ENCODE measurements at regions not wholly inside any gene's neighbourhood (a gene's known extent, or its start where the extent isn't known, plus 50 kb on each side); places are given as distances from the start of the nearest gene placed in this dataset.

DNA sequence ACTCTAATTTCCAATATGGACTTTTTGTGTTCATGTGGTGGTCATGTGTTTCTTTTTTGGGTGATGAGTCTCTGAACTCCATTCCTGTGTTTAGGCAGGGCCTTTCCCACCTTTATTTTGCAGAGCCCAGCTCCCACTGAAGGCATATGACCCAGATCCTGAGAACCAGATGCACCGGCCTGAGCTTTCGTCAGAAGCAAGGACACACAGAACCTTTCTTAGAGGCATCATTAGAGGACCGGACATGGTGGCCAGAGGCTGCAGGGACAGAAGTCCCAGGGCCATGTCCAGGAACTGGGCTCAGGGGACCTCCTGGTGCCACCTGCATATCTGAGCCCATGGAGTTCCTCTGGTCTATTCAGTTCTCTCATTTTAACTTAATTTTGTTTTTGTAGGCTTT lies 200.9 kb upstream of the ZNF32 start:
- no peak for TF ChIP-seq POLR2A (IDR thresholded peaks at IDR 0.05)
- TF ChIP-seq, protein P1, sequence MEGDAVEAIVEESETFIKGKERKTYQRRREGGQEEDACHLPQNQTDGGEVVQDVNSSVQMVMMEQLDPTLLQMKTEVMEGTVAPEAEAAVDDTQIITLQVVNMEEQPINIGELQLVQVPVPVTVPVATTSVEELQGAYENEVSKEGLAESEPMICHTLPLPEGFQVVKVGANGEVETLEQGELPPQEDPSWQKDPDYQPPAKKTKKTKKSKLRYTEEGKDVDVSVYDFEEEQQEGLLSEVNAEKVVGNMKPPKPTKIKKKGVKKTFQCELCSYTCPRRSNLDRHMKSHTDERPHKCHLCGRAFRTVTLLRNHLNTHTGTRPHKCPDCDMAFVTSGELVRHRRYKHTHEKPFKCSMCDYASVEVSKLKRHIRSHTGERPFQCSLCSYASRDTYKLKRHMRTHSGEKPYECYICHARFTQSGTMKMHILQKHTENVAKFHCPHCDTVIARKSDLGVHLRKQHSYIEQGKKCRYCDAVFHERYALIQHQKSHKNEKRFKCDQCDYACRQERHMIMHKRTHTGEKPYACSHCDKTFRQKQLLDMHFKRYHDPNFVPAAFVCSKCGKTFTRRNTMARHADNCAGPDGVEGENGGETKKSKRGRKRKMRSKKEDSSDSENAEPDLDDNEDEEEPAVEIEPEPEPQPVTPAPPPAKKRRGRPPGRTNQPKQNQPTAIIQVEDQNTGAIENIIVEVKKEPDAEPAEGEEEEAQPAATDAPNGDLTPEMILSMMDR (IDR thresholded peaks at IDR 0.05): no peak
